NCI-H1092 treated with DMSO at 0.1 percent for 48 hours (cell line): ENCODE measurements at regions not wholly inside any gene's neighbourhood (a gene's known extent, or its start where the extent isn't known, plus 50 kb on each side); places are given as distances from the start of the nearest gene placed in this dataset.
"Not testable (repeated sequence)": the region's sequence is repeated elsewhere in the genome, so short reads cannot be mapped to it uniquely, and the experiment has no call there.

Experiments
- DNase-seq: peaks from one replicate; lab custom pipeline; 2025; lab: John Stamatoyannopoulos, UW

GRCh38 chr22:48729499-48730171, 1098.0 kb downstream of the BRD1 start:
- no peak for DNase-seq

- no peak for DNase-seq
Observed at GRCh38 chr22:48727454-48728058, 1100.1 kb downstream of the BRD1 start.

- DNase-seq: no peak
Observed at GRCh38 chr22:48724899-48725298, 1102.8 kb downstream of the BRD1 start.

GRCh38 chr22:48722661-48723060, 1105.0 kb downstream of the BRD1 start:
- DNase-seq: no peak

- DNase-seq: no peak
Observed at GRCh38 chr22:48721395-48721669, 1106.3 kb downstream of the BRD1 start.

- no peak for DNase-seq
Observed at GRCh38 chr22:48720662-48721394, 1106.8 kb downstream of the BRD1 start.

GRCh38 chr22:48719978-48720661, 1107.6 kb downstream of the BRD1 start:
- no peak for DNase-seq

- DNase-seq: no peak
Observed at GRCh38 chr22:48718818-48719500, 1108.7 kb downstream of the BRD1 start.

- no peak for DNase-seq
Observed at GRCh38 chr22:48717883-48718817, 1109.5 kb downstream of the BRD1 start.

GRCh38 chr22:48717076-48717810, 1110.4 kb downstream of the BRD1 start:
- no peak for DNase-seq

- DNase-seq: not testable (repeated sequence)
Observed at GRCh38 chr22:48716154-48716553, 1111.5 kb downstream of the BRD1 start.

GRCh38 chr22:48715511-48715910, 1112.2 kb downstream of the BRD1 start:
- no peak for DNase-seq

GRCh38 chr22:48714231-48714630, 1113.4 kb downstream of the BRD1 start:
- no peak for DNase-seq

- no peak for DNase-seq
Observed at GRCh38 chr22:48713272-48714205, 1114.1 kb downstream of the BRD1 start.

- DNase-seq: no peak
Observed at GRCh38 chr22:48712558-48713271, 1115.0 kb downstream of the BRD1 start.

- DNase-seq: no peak
Observed at GRCh38 chr22:48711669-48712068, 1116.0 kb downstream of the BRD1 start.

- no peak for DNase-seq
Observed at GRCh38 chr22:48711031-48711431, 1116.6 kb downstream of the BRD1 start.

- DNase-seq: no peak
Observed at GRCh38 chr22:48710410-48710809, 1117.3 kb downstream of the BRD1 start.

- no peak for DNase-seq
Observed at GRCh38 chr22:48709976-48710375, 1117.7 kb downstream of the BRD1 start.
